DND-41 (cell line): ENCODE measurements at regions not wholly inside any gene's neighbourhood (a gene's known extent, or its start where the extent isn't known, plus 50 kb on each side); places are given as distances from the start of the nearest gene placed in this dataset.

ENCODE experiments used
- ATAC-seq: fragments of 200-7000 bp; cut with Tn5 transposase; 3 replicates; pipeline ENCODE4 v1.9.1; 2021; ENCODE audit warnings: low read depth; ENCODE audit not compliant: insufficient read depth
- DNase-seq: peaks from one replicate; pipeline ENCODE4 v3.0.0-alpha.2; 2020
- H2AFZ ChIP-seq: 2 replicates; pipeline ENCODE4 v1.6.0; 2012; ENCODE audit warnings: low read depth, low read length
- H3K27ac ChIP-seq: 2 replicates; pipeline ENCODE4 v1.5.1; 2012; ENCODE audit warnings: low read length, inconsistent platforms
- H3K27me3 ChIP-seq: fragments of 200-600 bp; sonication (generic); 2 replicates; pipeline ENCODE4 v1.6.0; 2012; ENCODE audit warnings: low read length, mild to moderate bottlenecking, inconsistent platforms; ENCODE audit not compliant: insufficient read depth, poor library complexity
- H3K36me3 ChIP-seq: 2 replicates; pipeline ENCODE4 v1.5.1; 2012; ENCODE audit warnings: low read length, inconsistent platforms; ENCODE audit not compliant: insufficient read depth
- H3K4me1 ChIP-seq: 2 replicates; pipeline ENCODE4 v1.5.1; 2012; ENCODE audit warnings: mild to moderate bottlenecking, low read length; ENCODE audit not compliant: insufficient read depth
- H3K4me2 ChIP-seq: 2 replicates; pipeline ENCODE4 v1.6.0; 2012; ENCODE audit warnings: mild to moderate bottlenecking, moderate library complexity, low read length, inconsistent platforms; ENCODE audit not compliant: insufficient read depth
- H3K4me3 ChIP-seq, 2 experiments: fragments of 200-600 bp in 1 of 2; shearing (Covaris generic) in 1 of 2; 2 replicates each; pipeline ENCODE4 v1.5.1; 2012 to 2016; ENCODE audit warnings: inconsistent platforms in 2 of 2, low read length in 2 of 2, mild to moderate bottlenecking in 2 of 2, low read depth in 1 of 2, moderate library complexity in 1 of 2
- H3K79me2 ChIP-seq: 2 replicates; pipeline ENCODE4 v1.6.0; 2012; ENCODE audit warnings: low read length, inconsistent platforms; ENCODE audit not compliant: insufficient read depth
- H3K9ac ChIP-seq: 2 replicates; pipeline ENCODE4 v1.6.0; 2012; ENCODE audit warnings: low read depth, mild to moderate bottlenecking, inconsistent platforms, low read length, moderate library complexity
- H3K9me3 ChIP-seq: 2 replicates; pipeline ENCODE4 v1.5.1; 2012; ENCODE audit warnings: low read length, moderate library complexity, mild to moderate bottlenecking, inconsistent platforms; ENCODE audit not compliant: insufficient read depth, severe bottlenecking
- H4K20me1 ChIP-seq: 2 replicates; pipeline ENCODE4 v1.6.0; 2012; ENCODE audit warnings: low read length; ENCODE audit not compliant: insufficient read depth
- EZH2 ChIP-seq: IDR thresholded peaks from 3 replicates; pipeline ENCODE4 v1.6.1; 2012; ENCODE audit warnings: borderline replicate concordance, low read depth, mild to moderate bottlenecking, moderate library complexity, low read length, inconsistent platforms; ENCODE audit not compliant: severe bottlenecking
- TF ChIP-seq, protein P1 (sequence below): IDR thresholded peaks from 2 replicates; pipeline ENCODE4 v1.5.1; 2012; ENCODE audit warnings: borderline replicate concordance, low read length, moderate library complexity, mild to moderate bottlenecking; ENCODE audit not compliant: poor library complexity, severe bottlenecking; ENCODE audit errors: extremely low read depth

- Histone ChIP-seq H3K79me2 (no peaks in the 10 kb centered on the region), H3K9ac (no peak overlapping the region), H3K27me3 (no peaks in the 10 kb centered on the region), H3K9me3 (no peaks in the 10 kb centered on the region), H3K36me3 (no peaks in the 10 kb centered on the region), H4K20me1 (no peaks in the 10 kb centered on the region), H3K4me3 (no peak overlapping the region), H3K4me2 (no peak overlapping the region), H3K4me1 (no peaks in the 10 kb centered on the region), H2AFZ (no peak overlapping the region), H3K27ac (no peak overlapping the region)
- TF ChIP-seq, protein P1, sequence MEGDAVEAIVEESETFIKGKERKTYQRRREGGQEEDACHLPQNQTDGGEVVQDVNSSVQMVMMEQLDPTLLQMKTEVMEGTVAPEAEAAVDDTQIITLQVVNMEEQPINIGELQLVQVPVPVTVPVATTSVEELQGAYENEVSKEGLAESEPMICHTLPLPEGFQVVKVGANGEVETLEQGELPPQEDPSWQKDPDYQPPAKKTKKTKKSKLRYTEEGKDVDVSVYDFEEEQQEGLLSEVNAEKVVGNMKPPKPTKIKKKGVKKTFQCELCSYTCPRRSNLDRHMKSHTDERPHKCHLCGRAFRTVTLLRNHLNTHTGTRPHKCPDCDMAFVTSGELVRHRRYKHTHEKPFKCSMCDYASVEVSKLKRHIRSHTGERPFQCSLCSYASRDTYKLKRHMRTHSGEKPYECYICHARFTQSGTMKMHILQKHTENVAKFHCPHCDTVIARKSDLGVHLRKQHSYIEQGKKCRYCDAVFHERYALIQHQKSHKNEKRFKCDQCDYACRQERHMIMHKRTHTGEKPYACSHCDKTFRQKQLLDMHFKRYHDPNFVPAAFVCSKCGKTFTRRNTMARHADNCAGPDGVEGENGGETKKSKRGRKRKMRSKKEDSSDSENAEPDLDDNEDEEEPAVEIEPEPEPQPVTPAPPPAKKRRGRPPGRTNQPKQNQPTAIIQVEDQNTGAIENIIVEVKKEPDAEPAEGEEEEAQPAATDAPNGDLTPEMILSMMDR: no peak
- TF ChIP-seq EZH2: no peak
- DNase-seq (no peak), ATAC-seq (no peak)
Observed at GRCh38 chr4:19047279-19047880, 1025.8 kb upstream of the LCORL start.

GRCh38 chr4:19039816-19040215 is 1018.3 kb upstream of the LCORL start:
- no peak for TF ChIP-seq EZH2
- TF ChIP-seq, protein P1: no peak
- no peak overlapping the region for H2AFZ ChIP-seq

GRCh38 chr4:19038231-19038630 is 1016.7 kb upstream of the LCORL start:
- DNase-seq (no peak), ATAC-seq (no peak)
- Histone ChIP-seq H3K79me2 (no peaks in the 10 kb centered on the region), H2AFZ (no peak overlapping the region), H3K4me2 (no peak overlapping the region), H3K4me3 (no peak overlapping the region), H3K27ac (no peak overlapping the region), H3K27me3 (no peaks in the 10 kb centered on the region), H3K4me1 (no peaks in the 10 kb centered on the region), H3K36me3 (no peaks in the 10 kb centered on the region), H4K20me1 (no peaks in the 10 kb centered on the region), H3K9ac (no peak overlapping the region), H3K9me3 (no peaks in the 10 kb centered on the region)
- no peak for TF ChIP-seq EZH2
- TF ChIP-seq, protein P1: no peak

More at GRCh38 chr4:19039816-19040215, 1018.3 kb upstream of the LCORL start:
- Histone ChIP-seq H3K79me2 (no peaks in the 10 kb centered on the region), H4K20me1 (no peaks in the 10 kb centered on the region), H3K36me3 (no peaks in the 10 kb centered on the region), H3K27me3 (no peaks in the 10 kb centered on the region), H3K4me3 (no peak overlapping the region), H3K9me3 (no peaks in the 10 kb centered on the region), H3K4me1 (no peaks in the 10 kb centered on the region), H3K4me2 (no peak overlapping the region), H3K9ac (no peak overlapping the region), H3K27ac (no peak overlapping the region)
- no peak for DNase-seq
- ATAC-seq: no peak
